Right atrium auricular region (tissue), 2 donors: ENCODE measurements at regions not wholly inside any gene's neighbourhood (a gene's known extent, or its start where the extent isn't known, plus 50 kb on each side); places are given as distances from the start of the nearest gene placed in this dataset.

Source experiments
- DNase-seq: peaks from one replicate; pipeline ENCODE4 v3.0.0-alpha.2; 2019; ENCODE audit warnings: low spot score
- H3K27ac ChIP-seq, 2 donors: fragments of 200-600 bp; sonication (generic); 1 replicate in 1 of 2; 2 replicates in 1 of 2; pipeline ENCODE4 v1.5.1; 2016 to 2019
- H3K27me3 ChIP-seq, 2 donors: fragments of 200-600 bp; sonication (generic); one replicate each; pipeline versions ENCODE4 v1.5.1 to v1.6.0; 2017 to 2019
- H3K36me3 ChIP-seq: fragments of 200-600 bp; sonication (generic); one replicate; pipeline ENCODE4 v1.5.1; 2016
- H3K4me1 ChIP-seq, 2 donors: fragments of 200-600 bp; sonication (generic); one replicate each; pipeline versions ENCODE4 v1.5.1 to v1.6.0; 2017 to 2019
- H3K4me3 ChIP-seq, 2 donors: fragments of 200-600 bp; sonication (generic); 1 replicate in 1 of 2; 2 replicates in 1 of 2; pipeline ENCODE4 v1.5.1; 2017 to 2019; ENCODE audit warnings: mild to moderate bottlenecking in 1 of 2, moderate library complexity in 1 of 2
- H3K9me3 ChIP-seq, 2 donors: fragments of 200-600 bp; sonication (generic); one replicate each; pipeline ENCODE4 v1.5.1; 2019
- TF ChIP-seq, protein P1 (sequence below), 2 donors: fragments of 200-600 bp; sonication (generic); IDR thresholded peaks; one replicate each; pipeline ENCODE4 v1.5.1; 2019; ENCODE audit warnings: antibody characterized with exemption in 2 of 2

DNA sequence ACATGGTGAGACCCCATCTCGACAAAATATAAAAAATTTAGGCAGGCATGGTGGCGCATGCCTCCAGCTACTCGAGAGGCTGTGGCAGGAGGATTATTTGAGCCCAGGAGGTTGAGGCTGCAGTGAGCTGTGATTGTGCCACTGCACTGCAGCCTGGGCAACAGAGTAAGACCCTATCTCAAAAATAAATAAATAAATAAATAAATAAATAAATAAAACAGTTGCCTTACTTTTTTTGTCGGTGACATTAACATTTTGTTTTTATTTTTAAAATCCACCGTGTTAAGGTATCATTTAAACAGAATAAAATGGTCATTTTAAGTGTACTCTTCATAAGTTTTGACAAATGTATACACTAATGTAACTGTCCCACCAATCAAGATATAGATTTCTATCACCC, 57.0 kb downstream of the RASL11A start:
- Histone ChIP-seq H3K27me3 (no peaks in the 10 kb centered on the region), H3K36me3 (no peaks in the 10 kb centered on the region), H3K4me3 (no peak overlapping the region), H3K9me3 (no peaks in the 10 kb centered on the region), H3K27ac (no peak overlapping the region), H3K4me1 (no peaks in the 10 kb centered on the region)
- no peak for DNase-seq
- TF ChIP-seq, protein P1, sequence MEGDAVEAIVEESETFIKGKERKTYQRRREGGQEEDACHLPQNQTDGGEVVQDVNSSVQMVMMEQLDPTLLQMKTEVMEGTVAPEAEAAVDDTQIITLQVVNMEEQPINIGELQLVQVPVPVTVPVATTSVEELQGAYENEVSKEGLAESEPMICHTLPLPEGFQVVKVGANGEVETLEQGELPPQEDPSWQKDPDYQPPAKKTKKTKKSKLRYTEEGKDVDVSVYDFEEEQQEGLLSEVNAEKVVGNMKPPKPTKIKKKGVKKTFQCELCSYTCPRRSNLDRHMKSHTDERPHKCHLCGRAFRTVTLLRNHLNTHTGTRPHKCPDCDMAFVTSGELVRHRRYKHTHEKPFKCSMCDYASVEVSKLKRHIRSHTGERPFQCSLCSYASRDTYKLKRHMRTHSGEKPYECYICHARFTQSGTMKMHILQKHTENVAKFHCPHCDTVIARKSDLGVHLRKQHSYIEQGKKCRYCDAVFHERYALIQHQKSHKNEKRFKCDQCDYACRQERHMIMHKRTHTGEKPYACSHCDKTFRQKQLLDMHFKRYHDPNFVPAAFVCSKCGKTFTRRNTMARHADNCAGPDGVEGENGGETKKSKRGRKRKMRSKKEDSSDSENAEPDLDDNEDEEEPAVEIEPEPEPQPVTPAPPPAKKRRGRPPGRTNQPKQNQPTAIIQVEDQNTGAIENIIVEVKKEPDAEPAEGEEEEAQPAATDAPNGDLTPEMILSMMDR (IDR thresholded peaks at IDR 0.05), result no peak

DNA sequence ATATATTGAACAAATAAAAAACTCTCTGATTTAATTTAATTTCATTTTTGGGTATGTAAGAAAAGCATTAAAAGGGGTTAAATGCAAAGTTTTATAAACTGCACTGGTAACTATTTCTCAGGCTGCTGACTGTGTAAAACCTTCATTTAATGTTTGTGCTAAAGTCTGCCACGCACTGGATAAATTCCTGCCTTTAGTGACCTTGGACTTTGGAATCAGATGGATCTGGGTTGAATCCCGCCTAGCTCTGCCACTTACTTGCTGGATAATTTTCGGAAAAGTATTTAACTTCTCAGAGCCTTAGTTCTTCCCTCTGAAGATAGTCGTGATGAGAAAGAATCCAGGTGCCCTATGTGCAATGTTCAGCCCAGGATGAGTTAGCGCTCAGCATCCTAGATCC, 58.6 kb downstream of the RASL11A start:
- Histone ChIP-seq H3K9me3 (no peaks in the 10 kb centered on the region), H3K4me1 (no peaks in the 10 kb centered on the region), H3K36me3 (no peaks in the 10 kb centered on the region), H3K27me3 (no peaks in the 10 kb centered on the region), H3K27ac (no peak overlapping the region), H3K4me3 (no peak overlapping the region)
- no peak for DNase-seq
- TF ChIP-seq, protein P1 (IDR thresholded peaks at IDR 0.05), result no peak

DNA sequence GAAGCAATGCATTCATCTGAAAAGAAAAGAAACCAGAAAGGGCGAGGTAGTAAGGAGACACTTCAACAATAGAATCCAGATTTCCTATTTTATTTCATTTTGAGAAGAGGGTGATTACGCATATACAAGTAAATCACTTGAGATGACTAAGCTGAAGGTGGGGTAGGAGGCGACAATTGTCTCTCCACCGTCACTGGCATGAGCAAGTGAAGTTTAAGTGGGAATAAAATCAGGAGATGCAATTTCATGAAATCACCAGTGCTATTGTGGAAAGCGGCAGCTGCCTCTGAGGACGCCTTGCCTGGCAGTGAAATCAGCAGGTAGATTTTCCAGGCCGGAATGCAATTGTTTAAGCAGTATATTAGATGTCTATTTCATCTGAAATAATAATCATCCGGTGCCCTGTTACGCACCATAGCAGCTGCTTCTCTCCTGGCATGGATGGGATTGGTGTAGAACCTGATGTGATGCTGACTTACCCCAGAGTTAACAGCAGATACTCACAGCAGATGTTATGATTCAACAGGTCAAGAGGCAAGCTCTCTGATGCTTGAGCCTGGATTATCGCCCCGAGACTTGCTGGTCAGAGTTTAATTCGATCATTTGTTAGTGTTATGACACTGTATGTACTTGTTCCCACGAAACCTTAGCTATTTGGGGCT, 64.3 kb downstream of the RASL11A start:
- no peak overlapping the region for H3K27ac ChIP-seq
- H3K36me3 ChIP-seq, result no peaks in the 10 kb centered on the region
- no peaks in the 10 kb centered on the region for H3K9me3 ChIP-seq
- TF ChIP-seq, protein P1 (IDR thresholded peaks at IDR 0.05), result no peak
- DNase-seq, result no peak
- H3K27me3 ChIP-seq, result no peaks in the 10 kb centered on the region
- H3K4me3 ChIP-seq, result no peak overlapping the region
- no peaks in the 10 kb centered on the region for H3K4me1 ChIP-seq

DNA sequence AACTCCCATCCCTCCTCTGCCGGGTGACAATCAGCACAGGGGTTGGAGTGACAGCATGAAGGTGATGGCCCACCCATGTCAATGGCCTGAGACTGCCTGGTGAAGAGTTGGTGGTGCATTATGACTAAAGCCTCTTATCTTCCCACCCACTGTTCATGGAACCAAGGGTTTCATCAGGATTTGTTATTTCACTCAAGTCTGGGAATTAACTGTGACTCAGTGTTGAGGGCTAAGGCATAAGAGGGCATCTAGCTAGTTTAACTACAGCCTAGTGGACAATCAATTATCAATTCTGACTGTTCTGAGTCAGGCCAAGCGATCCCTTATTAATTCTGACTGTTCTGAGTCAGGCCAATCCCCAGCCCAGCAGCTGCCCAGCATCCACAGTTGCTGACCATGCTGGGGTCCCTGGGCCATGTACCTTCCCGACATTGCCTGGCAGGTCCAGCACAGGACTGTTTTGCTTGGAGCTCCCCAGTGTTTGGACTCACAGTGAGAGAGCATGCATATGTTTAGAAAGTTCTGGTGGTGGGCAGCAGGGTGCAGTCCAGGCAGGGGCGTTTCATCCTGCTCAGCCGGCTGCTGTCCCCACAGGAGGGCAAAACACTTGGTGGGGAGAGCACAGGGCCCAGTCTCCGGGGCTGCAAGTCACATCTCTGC, 65.5 kb downstream of the RASL11A start:
- Histone ChIP-seq H3K9me3 (no peaks in the 10 kb centered on the region), H3K27me3 (no peaks in the 10 kb centered on the region), H3K36me3 (no peaks in the 10 kb centered on the region), H3K4me1 (no peaks in the 10 kb centered on the region), H3K27ac (no peak overlapping the region), H3K4me3 (no peak overlapping the region)
- TF ChIP-seq, protein P1 (IDR thresholded peaks at IDR 0.05), result no peak
- no peak for DNase-seq

DNA sequence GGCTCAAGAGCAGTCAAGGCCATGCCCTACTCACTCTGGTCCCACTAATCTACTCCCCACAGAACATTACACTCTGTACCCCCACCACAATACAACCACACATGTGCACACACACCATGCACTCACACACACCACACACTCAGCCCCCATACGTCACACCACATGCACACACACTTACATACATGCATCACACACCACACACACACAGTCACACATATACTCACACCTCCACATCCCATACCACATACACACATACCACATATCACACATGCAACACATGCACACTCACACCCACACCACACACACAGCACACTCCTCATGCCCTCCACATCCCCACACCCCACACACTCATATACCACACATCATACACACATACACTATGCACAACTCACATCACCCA, 67.6 kb downstream of the RASL11A start:
- no peaks in the 10 kb centered on the region for H3K36me3 ChIP-seq
- no peaks in the 10 kb centered on the region for H3K4me1 ChIP-seq
- H3K27ac ChIP-seq, result no peak overlapping the region
- H3K4me3 ChIP-seq, result no peak overlapping the region
- no peak for DNase-seq
- no peaks in the 10 kb centered on the region for H3K27me3 ChIP-seq
- TF ChIP-seq, protein P1 (IDR thresholded peaks at IDR 0.05), result no peak
- H3K9me3 ChIP-seq, result no peaks in the 10 kb centered on the region

DNA sequence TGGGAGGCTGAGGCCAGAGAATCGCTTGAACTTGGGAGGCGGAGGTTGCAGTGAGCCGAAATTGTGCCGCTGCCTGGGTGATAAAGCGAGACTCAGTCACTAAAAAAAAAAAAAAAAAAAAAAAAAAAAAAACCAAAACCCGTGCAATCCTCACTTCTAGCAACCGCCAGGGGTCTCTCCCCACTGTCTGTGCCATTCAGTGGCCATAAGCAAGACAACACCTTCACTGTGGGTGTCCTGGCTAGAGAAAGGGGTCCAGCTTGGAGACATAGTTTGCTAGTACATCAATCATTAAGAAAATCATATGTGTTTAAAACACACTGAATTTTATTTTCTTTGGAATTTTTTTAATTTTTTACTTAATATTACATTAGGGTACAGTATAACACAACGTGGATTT, 68.2 kb downstream of the RASL11A start:
- Histone ChIP-seq H3K36me3 (no peaks in the 10 kb centered on the region), H3K27ac (no peak overlapping the region), H3K27me3 (no peaks in the 10 kb centered on the region), H3K4me1 (no peaks in the 10 kb centered on the region), H3K9me3 (no peaks in the 10 kb centered on the region), H3K4me3 (no peak overlapping the region)
- no peak for DNase-seq
- TF ChIP-seq, protein P1 (IDR thresholded peaks at IDR 0.05), result no peak
